Effector memory CD8-positive, alpha-beta T cell (primary cell): ENCODE measurements at regions not wholly inside any gene's neighbourhood (a gene's known extent, or its start where the extent isn't known, plus 50 kb on each side); places are given as distances from the start of the nearest gene placed in this dataset.
A peak's percentile ranks its signal among the peaks of the same experiment; 100 is the strongest.

Experiments
- ATAC-seq: fragments of 150-1000 bp; cut with Tn5 transposase; replicated peaks from 2 replicates; pipeline ENCODE4 v1.10.0; 2021; ENCODE audit warnings: mild to moderate bottlenecking, moderate library complexity
- DNase-seq, 3 experiments: peaks; one replicate each; pipeline ENCODE4 v3.0.0; 2021
- H3K27ac Mint-ChIP-seq, 2 donors: one replicate each; pipeline ENCODE4 v1.8.0; 2022; ENCODE audit warnings: mild to moderate bottlenecking in 2 of 2, mixed read lengths in 2 of 2, moderate library complexity in 2 of 2
- H3K27me3 Mint-ChIP-seq, 2 donors: one replicate each; pipeline ENCODE4 v1.8.0; 2022; ENCODE audit warnings: mixed read lengths in 2 of 2
- H3K36me3 Mint-ChIP-seq: one replicate; pipeline ENCODE4 v1.8.0; 2022; ENCODE audit warnings: mild to moderate bottlenecking, moderate library complexity, mixed read lengths; ENCODE audit not compliant: insufficient read depth
- H3K4me1 Mint-ChIP-seq, 2 donors: one replicate each; pipeline ENCODE4 v1.8.0; 2022; ENCODE audit warnings: low read depth in 2 of 2, mixed read lengths in 2 of 2
- H3K4me3 Mint-ChIP-seq, 2 donors: one replicate each; pipeline ENCODE4 v1.8.0; 2022; ENCODE audit warnings: mild to moderate bottlenecking in 2 of 2, mixed read lengths in 2 of 2, moderate library complexity in 2 of 2
- H3K9me3 Mint-ChIP-seq, 2 donors: one replicate each; pipeline ENCODE4 v1.8.0; 2022; ENCODE audit warnings: mixed read lengths in 2 of 2

GRCh38 chr5:61649231-61649630 lies 317.2 kb downstream of the ZSWIM6 start:
- Mint-ChIP-seq H3K4me3 (no peak overlapping the region), H3K9me3 (no peaks in the 10 kb centered on the region), H3K27ac (no peak overlapping the region), H3K4me1 (no peaks in the 10 kb centered on the region), H3K36me3 (no peaks in the 10 kb centered on the region), H3K27me3 (peaks cover 28 to 44% of the 10 kb centered on the region in 2 donors)
- ATAC-seq (no peak), DNase-seq (no peak)

- ATAC-seq (no peak), DNase-seq (no peak)
- Mint-ChIP-seq H3K4me1 (no peaks in the 10 kb centered on the region), H3K27ac (no peak overlapping the region), H3K36me3 (no peaks in the 10 kb centered on the region), H3K9me3 (no peaks in the 10 kb centered on the region), H3K4me3 (no peak overlapping the region), H3K27me3 (peaks cover 31 to 51% of the 10 kb centered on the region in 2 donors)
Measured at GRCh38 chr5:61649971-61650370, 317.9 kb downstream of the ZSWIM6 start.

- no peaks in the 10 kb centered on the region for H3K4me1 Mint-ChIP-seq
- ATAC-seq (no peak), DNase-seq (no peak)
- no peak overlapping the region for H3K27ac Mint-ChIP-seq
- no peaks in the 10 kb centered on the region for H3K36me3 Mint-ChIP-seq
- H3K4me3 Mint-ChIP-seq: no peak overlapping the region
- H3K9me3 Mint-ChIP-seq: no peaks in the 10 kb centered on the region
- peaks cover 38 to 58% of the 10 kb centered on the region in 2 donors for H3K27me3 Mint-ChIP-seq
Measured at GRCh38 chr5:61650661-61651060, 318.6 kb downstream of the ZSWIM6 start.

GRCh38 chr5:61651195-61651594 lies 319.1 kb downstream of the ZSWIM6 start:
- Mint-ChIP-seq H3K4me3 (no peak overlapping the region), H3K27ac (no peak overlapping the region), H3K4me1 (no peaks in the 10 kb centered on the region), H3K36me3 (no peaks in the 10 kb centered on the region), H3K27me3 (peaks cover 42 to 63% of the 10 kb centered on the region in 2 donors), H3K9me3 (no peaks in the 10 kb centered on the region)
- no peak for ATAC-seq
- no peak for DNase-seq

DNA sequence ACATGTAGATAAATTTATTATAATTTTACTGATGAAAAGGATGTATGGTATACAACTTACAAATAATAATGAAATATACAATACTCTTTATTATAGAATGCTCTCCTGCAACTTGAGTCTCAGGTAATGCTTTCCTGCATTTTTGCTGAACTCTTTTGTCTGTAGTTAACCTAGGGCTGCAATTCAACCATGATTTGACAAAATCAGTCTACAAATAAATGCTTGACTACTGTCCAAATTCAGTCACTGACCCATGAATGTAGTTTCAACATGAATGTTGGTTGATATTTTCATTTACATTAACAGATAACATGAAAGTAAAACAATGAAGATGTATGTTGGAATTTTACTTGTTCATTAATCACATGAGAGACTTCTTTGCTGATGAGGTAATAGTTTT lies 320.9 kb downstream of the ZSWIM6 start:
- no peak for ATAC-seq
- H3K4me1 Mint-ChIP-seq: no peaks in the 10 kb centered on the region
- no peaks in the 10 kb centered on the region for H3K36me3 Mint-ChIP-seq
- H3K27me3 Mint-ChIP-seq: peaks cover 42 to 69% of the 10 kb centered on the region in 2 donors
- DNase-seq: no peak
- no peaks in the 10 kb centered on the region for H3K9me3 Mint-ChIP-seq
- no peak overlapping the region for H3K27ac Mint-ChIP-seq
- H3K4me3 Mint-ChIP-seq: no peak overlapping the region

- DNase-seq (no peak), ATAC-seq (no peak)
- H3K36me3 Mint-ChIP-seq: no peaks in the 10 kb centered on the region
- no peaks in the 10 kb centered on the region for H3K9me3 Mint-ChIP-seq
- peaks cover 34 to 60% of the 10 kb centered on the region in 2 donors for H3K27me3 Mint-ChIP-seq
- no peaks in the 10 kb centered on the region for H3K4me1 Mint-ChIP-seq
- H3K4me3 Mint-ChIP-seq: no peak overlapping the region
- H3K27ac Mint-ChIP-seq: no peak overlapping the region
Measured at GRCh38 chr5:61653807-61654580, 321.9 kb downstream of the ZSWIM6 start.

DNA sequence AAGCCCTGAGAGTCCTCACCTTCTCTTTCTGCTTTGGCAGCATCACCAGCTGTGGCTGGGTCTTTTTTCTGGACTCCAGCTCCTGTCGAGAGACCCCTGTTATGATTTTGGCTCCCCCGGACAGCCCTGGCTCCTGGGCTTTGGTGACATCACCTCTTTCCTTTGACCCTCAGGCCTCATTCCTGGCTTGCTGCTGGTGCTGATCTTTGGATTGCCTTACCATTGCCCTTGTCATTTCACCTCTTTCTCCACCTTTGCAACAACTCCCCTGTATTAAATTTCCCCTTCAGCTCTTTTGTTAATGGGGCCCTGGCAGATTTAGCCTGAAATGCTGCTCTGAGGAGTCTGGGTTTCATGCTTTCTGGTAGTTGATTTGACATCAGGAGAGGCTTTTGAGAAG lies 322.8 kb downstream of the ZSWIM6 start:
- ATAC-seq (no peak), DNase-seq (no peak)
- Mint-ChIP-seq H3K4me1 (no peaks in the 10 kb centered on the region), H3K4me3 (no peak overlapping the region), H3K27ac (no peak overlapping the region), H3K27me3 (peaks cover 26 to 51% of the 10 kb centered on the region in 2 donors), H3K36me3 (no peaks in the 10 kb centered on the region), H3K9me3 (no peaks in the 10 kb centered on the region)

GRCh38 chr5:61657010-61657409 lies 325.0 kb downstream of the ZSWIM6 start:
- H3K4me3 Mint-ChIP-seq: no peak overlapping the region
- no peak overlapping the region for H3K27ac Mint-ChIP-seq
- no peaks in the 10 kb centered on the region for H3K36me3 Mint-ChIP-seq
- H3K27me3 Mint-ChIP-seq: peaks cover 29 to 50% of the 10 kb centered on the region in 2 donors
- DNase-seq: no peak
- no peaks in the 10 kb centered on the region for H3K9me3 Mint-ChIP-seq
- no peaks in the 10 kb centered on the region for H3K4me1 Mint-ChIP-seq
- no peak for ATAC-seq

GRCh38 chr5:61657686-61658085 lies 325.6 kb downstream of the ZSWIM6 start:
- Mint-ChIP-seq H3K27ac (no peak overlapping the region), H3K4me3 (no peak overlapping the region), H3K36me3 (no peaks in the 10 kb centered on the region), H3K9me3 (no peaks in the 10 kb centered on the region), H3K4me1 (no peaks in the 10 kb centered on the region), H3K27me3 (peaks cover 28 to 49% of the 10 kb centered on the region in 2 donors)
- ATAC-seq (no peak), DNase-seq (no peak)

DNA sequence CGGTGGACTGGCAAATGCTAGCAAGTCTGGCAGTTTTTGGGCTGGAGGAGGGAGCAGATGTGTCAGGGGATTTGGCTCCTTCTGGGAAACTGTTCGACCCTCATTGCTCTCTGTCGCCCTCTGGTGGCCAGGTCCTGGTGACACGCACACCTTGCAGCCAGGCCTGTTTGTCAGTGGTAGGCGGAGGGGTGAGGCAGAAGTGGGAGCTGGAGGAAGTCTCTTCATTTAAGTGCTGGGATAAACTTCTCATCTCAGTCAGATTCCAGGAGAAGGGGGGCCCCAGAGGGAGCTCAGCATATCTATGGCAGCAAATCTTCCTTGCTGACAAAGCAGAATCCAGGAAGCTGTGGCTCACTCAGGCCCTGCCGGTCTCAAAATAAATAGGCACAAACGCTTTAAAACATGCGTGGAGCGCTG lies 326.5 kb downstream of the ZSWIM6 start:
- no peaks in the 10 kb centered on the region for H3K4me1 Mint-ChIP-seq

GRCh38 chr5:61659221-61659696 lies 327.2 kb downstream of the ZSWIM6 start:
- no peaks in the 10 kb centered on the region for H3K9me3 Mint-ChIP-seq
- no peaks in the 10 kb centered on the region for H3K36me3 Mint-ChIP-seq
- peaks cover 33 to 43% of the 10 kb centered on the region in 2 donors for H3K27me3 Mint-ChIP-seq
- no peak overlapping the region for H3K4me3 Mint-ChIP-seq
- ATAC-seq (no peak), DNase-seq (no peak)
- H3K4me1 Mint-ChIP-seq: no peaks in the 10 kb centered on the region
- H3K27ac Mint-ChIP-seq: no peak overlapping the region

More for the DNA sequence above, 326.5 kb downstream of the ZSWIM6 start:
- ATAC-seq: peak; percentile 78
- H3K36me3 Mint-ChIP-seq: no peaks in the 10 kb centered on the region
- peak; percentile 72 to 78 (median 78) for DNase-seq
- H3K4me3 Mint-ChIP-seq: no peak overlapping the region
- H3K9me3 Mint-ChIP-seq: no peaks in the 10 kb centered on the region
- H3K27ac Mint-ChIP-seq: no peak overlapping the region
- H3K27me3 Mint-ChIP-seq: peaks cover 28 to 49% of the 10 kb centered on the region in 2 donors

DNA sequence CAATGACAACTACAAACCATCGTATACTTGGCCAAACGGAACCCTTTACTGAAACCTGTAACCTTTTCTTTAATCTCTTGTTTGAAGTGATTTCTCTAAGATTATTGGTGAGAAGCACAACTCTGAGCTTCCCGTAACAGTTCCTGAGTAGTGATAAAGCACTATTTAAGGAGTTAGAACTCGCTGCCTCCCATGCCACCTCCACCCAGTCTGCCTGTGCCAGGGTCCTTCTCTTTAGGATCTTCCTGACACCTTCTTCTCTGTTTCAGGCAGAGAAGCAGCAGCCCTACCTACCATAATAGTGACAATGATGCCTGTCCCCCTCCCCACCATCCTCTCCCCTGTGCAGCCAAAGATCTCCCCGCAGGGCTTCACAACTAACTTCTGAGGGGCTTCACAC lies 330.6 kb downstream of the ZSWIM6 start:
- H3K4me3 Mint-ChIP-seq: no peak overlapping the region
- H3K36me3 Mint-ChIP-seq: no peaks in the 10 kb centered on the region
- H3K9me3 Mint-ChIP-seq: no peaks in the 10 kb centered on the region
- H3K4me1 Mint-ChIP-seq: peaks cover 0 to 7% of the 10 kb centered on the region in 2 donors
- H3K27me3 Mint-ChIP-seq: peaks cover 26 to 31% of the 10 kb centered on the region in 2 donors
- no peak overlapping the region for H3K27ac Mint-ChIP-seq
- no peak for DNase-seq
- no peak for ATAC-seq

GRCh38 chr5:61666064-61666621 lies 334.1 kb downstream of the ZSWIM6 start:
- peaks cover 0 to 7% of the 10 kb centered on the region in 2 donors for H3K4me1 Mint-ChIP-seq
- H3K27ac Mint-ChIP-seq: no peak overlapping the region
- no peaks in the 10 kb centered on the region for H3K36me3 Mint-ChIP-seq
- H3K27me3 Mint-ChIP-seq: peaks cover 44 to 54% of the 10 kb centered on the region in 2 donors
- H3K4me3 Mint-ChIP-seq: no peak overlapping the region
- H3K9me3 Mint-ChIP-seq: no peaks in the 10 kb centered on the region
- DNase-seq (no peak), ATAC-seq (no peak)
